GM21576 (cell line): ENCODE measurements at regions not wholly inside any gene's neighbourhood (a gene's known extent, or its start where the extent isn't known, plus 50 kb on each side); places are given as distances from the start of the nearest gene placed in this dataset.
A peak's percentile ranks its signal among the peaks of the same experiment; 100 is the strongest.
"Not testable (repeated sequence)": the region's sequence is repeated elsewhere in the genome, so short reads cannot be mapped to it uniquely, and the experiment has no call there.

Experiments used
- ATAC-seq: cut with Tn5 transposase; IDR thresholded peaks from one replicate; pipeline ENCODE4 v1.9.1; 2021; ENCODE audit warnings: mild to moderate bottlenecking, moderate library complexity; ENCODE audit not compliant: unreplicated experiment

- no peak for ATAC-seq
These were observed 461.6 kb downstream of the PREX1 start for GRCh38 chr20:48366230-48366629.

GRCh38 chr20:48364688-48365421 is 462.9 kb downstream of the PREX1 start:
- no peak for ATAC-seq

GRCh38 chr20:48364055-48364454 is 463.7 kb downstream of the PREX1 start:
- ATAC-seq: no peak

GRCh38 chr20:48360342-48360975 is 467.3 kb downstream of the PREX1 start:
- peak; percentile 36 for ATAC-seq

GRCh38 chr20:48359692-48360341 is 468.0 kb downstream of the PREX1 start:
- ATAC-seq: peak; percentile 74

GRCh38 chr20:48359055-48359390 is 468.8 kb downstream of the PREX1 start:
- ATAC-seq: not testable (repeated sequence)

- ATAC-seq: no peak
These were observed 469.4 kb downstream of the PREX1 start for GRCh38 chr20:48358176-48359054.

- ATAC-seq: no peak
These were observed 470.1 kb downstream of the PREX1 start for GRCh38 chr20:48357714-48358113.

- ATAC-seq: no peak
These were observed 472.9 kb downstream of the PREX1 start for GRCh38 chr20:48354903-48355302.

- no peak for ATAC-seq
These were observed 473.4 kb downstream of the PREX1 start for GRCh38 chr20:48354320-48354876.

GRCh38 chr20:48352628-48353027 is 475.2 kb downstream of the PREX1 start:
- ATAC-seq: no peak

GRCh38 chr20:48352042-48352441 is 475.8 kb downstream of the PREX1 start:
- no peak for ATAC-seq

GRCh38 chr20:48350313-48350988 is 477.3 kb downstream of the PREX1 start:
- ATAC-seq: no peak

- no peak for ATAC-seq
These were observed 478.1 kb downstream of the PREX1 start for GRCh38 chr20:48349656-48350055.

- no peak for ATAC-seq
These were observed 479.8 kb downstream of the PREX1 start for GRCh38 chr20:48348022-48348421.

- no peak for ATAC-seq
These were observed 484.8 kb downstream of the PREX1 start for GRCh38 chr20:48342822-48343513.

- no peak for ATAC-seq
These were observed 486.9 kb downstream of the PREX1 start for GRCh38 chr20:48340883-48341281.

GRCh38 chr20:48339986-48340882 is 487.6 kb downstream of the PREX1 start:
- no peak for ATAC-seq
